B cell (primary cell): ENCODE measurements at regions not wholly inside any gene's neighbourhood (a gene's known extent, or its start where the extent isn't known, plus 50 kb on each side); places are given as distances from the start of the nearest gene placed in this dataset.

ENCODE experiments used
- ATAC-seq: fragments of 200-7000 bp; cut with Tn5 transposase; one replicate; pipeline ENCODE4 v1.10.0; 2021; ENCODE audit warnings: low read depth, mild to moderate bottlenecking, moderate number of reproducible peaks, moderate library complexity
- CTCF ChIA-PET: fragments of 350-600 bp; sonication (Branson Sonifier 250); formaldehyde crosslinking; loops from one replicate; lab custom pipeline; 2021; ENCODE audit warnings: antibody characterized with exemption, inconsistent platforms; lab: Charles Lee
- POLR2A ChIA-PET: fragments of 350-600 bp; sonication (Branson Sonifier 250); formaldehyde crosslinking; loops from one replicate; lab custom pipeline; 2021; ENCODE audit warnings: antibody characterized with exemption; lab: Charles Lee
- DNase-seq: peaks from one replicate; pipeline ENCODE4 v3.0.0; 2013
- H2AFZ ChIP-seq: 2 replicates; pipeline ENCODE4 v1.6.1; 2012; ENCODE audit warnings: mild to moderate bottlenecking, low read depth, low read length; ENCODE audit not compliant: insufficient read depth, poor library complexity, severe bottlenecking
- H3K27ac ChIP-seq, 2 donors: 1 replicate in 1 of 2; 2 replicates in 1 of 2; pipeline ENCODE4 v1.5.1; 2012 to 2013; ENCODE audit warnings: low read length in 2 of 2, mild to moderate bottlenecking in 2 of 2, moderate library complexity in 1 of 2
- H3K27me3 ChIP-seq, 4 experiments: fragments of 200-600 bp in 1 of 4; sonication (generic) in 1 of 4; replicated peaks in 1 of 4; 1 replicate in 2 of 4; 2 replicates in 2 of 4; pipeline versions ENCODE4 v1.6.1 to v1.7.0; 2013 to 2016; ENCODE audit warnings: low read length in 3 of 4, mild to moderate bottlenecking in 2 of 4, mixed read lengths in 1 of 4, moderate library complexity in 1 of 4; ENCODE audit not compliant: insufficient read depth in 4 of 4, control insufficient read depth in 3 of 4; ENCODE audit errors: control extremely low read depth in 1 of 4
- H3K36me3 ChIP-seq, 2 experiments: replicated peaks in 1 of 2; 1 replicate in 1 of 2; 2 replicates in 1 of 2; pipeline versions ENCODE4 v1.6.1 to v1.7.1; 2013; ENCODE audit warnings: low read length in 1 of 2; ENCODE audit not compliant: insufficient read depth in 2 of 2, control insufficient read depth in 1 of 2; ENCODE audit errors: control extremely low read depth in 1 of 2, extremely low read depth in 1 of 2
- H3K4me1 ChIP-seq, 2 donors: fragments of 200-600 bp in 1 of 2; sonication (generic) in 1 of 2; 1 replicate in 1 of 2; 2 replicates in 1 of 2; pipeline versions ENCODE4 v1.5.1 to v1.6.1; 2013 to 2017; ENCODE audit warnings: low read length in 2 of 2; ENCODE audit not compliant: control insufficient read depth in 2 of 2, insufficient read depth in 2 of 2
- H3K4me2 ChIP-seq: replicated peaks from 2 replicates; pipeline ENCODE3; 2012; ENCODE audit warnings: mild to moderate bottlenecking, low read depth, low read length; ENCODE audit not compliant: poor library complexity, severe bottlenecking
- H3K4me3 ChIP-seq, 5 experiments: fragments of 200-600 bp in 1 of 5; sonication (generic) in 1 of 5; 1 replicate in 3 of 5; 2 replicates in 2 of 5; pipeline versions ENCODE4 v1.5.1 to v1.7.0; 2011 to 2016; ENCODE audit warnings: low read length in 4 of 5, mild to moderate bottlenecking in 4 of 5, low read depth in 2 of 5, control low read depth in 1 of 5, moderate library complexity in 1 of 5; ENCODE audit not compliant: insufficient read depth in 1 of 5; ENCODE audit errors: control extremely low read depth in 1 of 5, extremely low read depth in 1 of 5
- H3K79me2 ChIP-seq: fragments of 200-600 bp; sonication (generic); one replicate; pipeline ENCODE4 v1.6.0; 2016; ENCODE audit warnings: low read length; ENCODE audit not compliant: control insufficient read depth, insufficient read depth
- H3K9ac ChIP-seq: fragments of 200-600 bp; sonication (generic); 2 replicates; pipeline ENCODE4 v1.6.1; 2017; ENCODE audit warnings: mild to moderate bottlenecking, low read length, moderate library complexity
- H3K9me3 ChIP-seq, 3 donors: one replicate each; pipeline versions ENCODE4 v1.6.1 to v1.7.1; 2013; ENCODE audit warnings: low read length in 2 of 3; ENCODE audit not compliant: control insufficient read depth in 2 of 3, insufficient read depth in 1 of 3; ENCODE audit errors: control extremely low read depth in 1 of 3
- H4K20me1 ChIP-seq: 2 replicates; pipeline ENCODE4 v1.6.0; 2012; ENCODE audit warnings: mild to moderate bottlenecking, low read length; ENCODE audit not compliant: insufficient read depth, control insufficient read depth, poor library complexity, severe bottlenecking
- H3K27ac Mint-ChIP-seq: one replicate; pipeline ENCODE4 v1.8.0; 2021; ENCODE audit warnings: mixed read lengths
- H3K27me3 Mint-ChIP-seq: one replicate; pipeline ENCODE4 v1.8.0; 2021; ENCODE audit warnings: mixed read lengths
- H3K4me1 Mint-ChIP-seq: one replicate; pipeline ENCODE4 v1.8.0; 2021; ENCODE audit warnings: mixed read lengths
- H3K4me3 Mint-ChIP-seq: one replicate; pipeline ENCODE4 v1.8.0; 2021; ENCODE audit warnings: mixed read lengths
- H3K9me3 Mint-ChIP-seq: one replicate; pipeline ENCODE4 v1.8.0; 2022; ENCODE audit warnings: mixed read lengths; ENCODE audit not compliant: insufficient read depth
- CTCF ChIP-seq: fragments of 200-600 bp; IDR thresholded peaks from one replicate; pipeline ENCODE4 v1.8.0; 2022; ENCODE audit warnings: antibody characterized with exemption, mild to moderate bottlenecking
- EZH2 ChIP-seq: IDR thresholded peaks from 2 replicates; pipeline ENCODE4 v1.6.1; 2012; ENCODE audit warnings: borderline replicate concordance, low read depth, mild to moderate bottlenecking, moderate library complexity, low read length; ENCODE audit not compliant: insufficient read depth, poor library complexity, severe bottlenecking
- WGBS: methylation state at CpG from one replicate; pipeline ENCODE4 v1.1.5; 2013; ENCODE audit warnings: missing lambda C conversion rate; ENCODE audit not compliant: insufficient coverage; 5-methylcytosine and 5-hydroxymethylcytosine counted together
- intact Hi-C: fragments of 100-400 bp; cut with micrococcal nuclease; formaldehyde crosslinking; loops from one replicate; pipeline ENCODE4 v1.10.0; 2022

GRCh38 chr2:239793836-239794235 is 231.3 kb downstream of the NDUFA10 start:
- H3K4me1 ChIP-seq: no peaks in the 10 kb centered on the region
- Mint-ChIP-seq H3K27me3 (peaks cover 5% of the 10 kb centered on the region), H3K4me3 (no peak overlapping the region), H3K9me3 (no peaks in the 10 kb centered on the region), H3K27ac (no peak overlapping the region), H3K4me1 (no peaks in the 10 kb centered on the region)
- peaks cover 0 to 5% (median 0%) of the 10 kb centered on the region in 3 donors for H3K9me3 ChIP-seq
- CTCF ChIA-PET: no interaction called here
- DNase-seq: no peak
- POLR2A ChIA-PET: no interaction called here
- intact Hi-C loops: no loop called here
- no peak overlapping the region for H3K4me3 ChIP-seq
- H2AFZ ChIP-seq: no peak overlapping the region
- H3K9ac ChIP-seq: no peak overlapping the region
- TF ChIP-seq EZH2 (no peak), CTCF (no peak)
- H4K20me1 ChIP-seq: no peaks in the 10 kb centered on the region
- no peaks in the 10 kb centered on the region for H3K27me3 ChIP-seq
- WGBS: 96% methylated on average over 4 of the region's 7 CpGs
- no peak overlapping the region for H3K27ac ChIP-seq
- H3K4me2 ChIP-seq: no peak overlapping the region
- no peaks in the 10 kb centered on the region for H3K79me2 ChIP-seq
- H3K36me3 ChIP-seq: no peaks in the 10 kb centered on the region
- ATAC-seq: no peak

- H3K79me2 ChIP-seq: no peaks in the 10 kb centered on the region
- Mint-ChIP-seq H3K27me3 (peaks cover 5% of the 10 kb centered on the region), H3K4me1 (no peaks in the 10 kb centered on the region), H3K27ac (no peak overlapping the region), H3K4me3 (no peak overlapping the region), H3K9me3 (no peaks in the 10 kb centered on the region)
- H3K27me3 ChIP-seq: no peaks in the 10 kb centered on the region
- no peaks in the 10 kb centered on the region for H3K36me3 ChIP-seq
- intact Hi-C loops: no loop called here
- ATAC-seq (no peak), DNase-seq (no peak)
- H3K4me1 ChIP-seq: no peaks in the 10 kb centered on the region
- no peak overlapping the region for H3K4me3 ChIP-seq
- TF ChIP-seq EZH2: no peak
- no peak overlapping the region for H2AFZ ChIP-seq
- ChIA-PET POLR2A (no interaction called here), CTCF (no interaction called here)
- no peak overlapping the region for H3K9ac ChIP-seq
- H4K20me1 ChIP-seq: no peaks in the 10 kb centered on the region
- H3K27ac ChIP-seq: no peak overlapping the region
- H3K9me3 ChIP-seq: peaks cover 0 to 5% (median 0%) of the 10 kb centered on the region in 3 donors
- no peak overlapping the region for H3K4me2 ChIP-seq
- 85% methylated on average over 2 of the region's 5 CpGs for WGBS
These were observed 232.1 kb downstream of the NDUFA10 start for GRCh38 chr2:239793086-239793485.
